ENCODE measurements at regions not wholly inside any gene's neighbourhood (a gene's known extent, or its start where the extent isn't known, plus 50 kb on each side); places are given as distances from the start of the nearest gene placed in this dataset.

GRCh38 chr9:13380903-13381302, 101.4 kb upstream of the MPDZ start:
- DNase-seq, result no peak

DNA sequence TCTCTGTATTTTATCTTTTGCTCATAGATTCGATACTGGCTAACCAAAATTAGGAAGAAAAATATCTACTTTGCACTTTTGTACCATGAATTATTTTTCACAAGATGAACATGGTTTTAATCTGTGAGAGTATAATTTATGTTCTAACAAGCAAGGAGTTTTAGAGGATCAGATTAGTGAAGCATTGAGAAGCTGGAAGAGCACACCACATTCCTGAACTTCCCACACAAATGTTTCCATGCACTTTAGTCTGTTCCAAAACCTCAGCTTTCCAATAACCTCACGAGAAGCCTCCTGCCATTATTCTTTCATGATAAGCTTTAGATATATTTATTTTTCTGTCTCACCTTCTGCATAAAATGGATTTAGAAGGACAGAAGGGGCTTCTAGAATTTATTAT, 98.7 kb upstream of the MPDZ start:
- DNase-seq, result no peak

GRCh38 chr9:13377171-13377925, 97.9 kb upstream of the MPDZ start:
- DNase-seq, result peak in 1 of 2 experiments; percentile 77

- DNase-seq, result no peak
These were observed 93.0 kb upstream of the MPDZ start for GRCh38 chr9:13372510-13372909.

GRCh38 chr9:13369431-13369830, 89.9 kb upstream of the MPDZ start:
- peak in 1 of 2 experiments; percentile 78 for DNase-seq

- DNase-seq, result no peak
These were observed 88.3 kb upstream of the MPDZ start for GRCh38 chr9:13367784-13368183.

- DNase-seq, result peak in 1 of 2 experiments; percentile 98
These were observed 84.9 kb upstream of the MPDZ start for GRCh38 chr9:13364271-13365000.

DNA sequence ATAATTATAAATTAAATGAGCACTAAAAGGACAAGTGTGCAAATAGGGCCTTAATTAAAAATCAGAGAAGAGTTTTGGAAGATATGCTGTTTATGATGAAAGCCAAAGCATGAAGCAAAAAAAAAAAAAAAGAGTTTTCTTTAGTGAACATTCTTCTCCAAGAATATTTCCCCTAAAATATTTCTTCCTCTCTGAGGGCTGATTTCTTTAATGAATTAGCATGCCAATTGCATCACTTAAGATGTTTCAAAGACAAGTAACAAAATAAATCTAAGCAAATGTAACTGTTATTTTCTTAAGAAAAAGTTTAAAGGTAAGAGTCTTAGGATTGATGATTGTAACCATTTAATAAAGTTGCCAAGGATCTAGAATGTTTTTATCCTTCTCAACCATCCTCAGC, 81.6 kb upstream of the MPDZ start:
- no peak for DNase-seq

- DNase-seq, result no peak
These were observed 80.7 kb upstream of the MPDZ start for GRCh38 chr9:13360188-13360587.

DNA sequence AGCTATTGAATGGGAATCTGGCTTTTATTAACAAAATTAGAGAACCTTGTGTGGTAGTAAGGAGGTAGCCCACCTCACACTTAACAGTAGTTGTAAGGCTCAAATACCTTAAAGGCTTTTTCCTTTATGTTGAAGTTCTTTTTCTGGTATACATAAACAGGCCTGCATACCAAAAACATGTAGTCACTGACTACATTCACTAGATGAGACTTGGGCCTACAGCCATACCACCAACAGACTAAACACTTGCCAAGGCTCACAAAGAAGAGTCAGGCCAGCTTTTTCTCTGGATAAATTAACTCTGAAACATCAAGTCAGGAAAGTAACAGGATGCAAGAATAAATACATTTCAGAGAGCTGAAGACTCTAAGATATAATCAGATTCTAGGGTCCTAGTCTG, 78.6 kb upstream of the MPDZ start:
- DNase-seq, result peak; percentile 100

DNA sequence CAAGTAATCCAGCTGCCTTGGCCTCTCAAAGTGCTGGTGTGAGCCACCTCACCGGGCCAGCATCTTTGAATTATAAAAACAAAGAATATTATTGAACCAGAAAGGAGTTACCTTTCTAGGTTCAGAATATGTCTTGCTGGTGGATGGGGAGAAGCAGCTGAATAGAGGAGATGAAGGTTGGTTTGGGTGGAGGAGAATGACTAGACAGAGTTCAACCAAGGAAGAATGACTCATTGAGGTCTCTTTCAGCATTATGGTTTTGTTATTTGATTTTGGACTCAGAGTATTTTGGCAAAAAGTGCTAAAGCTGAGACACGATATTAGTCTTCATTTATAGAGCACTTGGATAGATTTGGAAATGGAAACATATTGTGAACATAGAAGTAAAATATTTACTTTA, 75.2 kb upstream of the MPDZ start:
- peak; percentile 95 to 99 for DNase-seq

- DNase-seq, result no peak
These were observed 73.0 kb upstream of the MPDZ start for GRCh38 chr9:13352451-13352979.

DNA sequence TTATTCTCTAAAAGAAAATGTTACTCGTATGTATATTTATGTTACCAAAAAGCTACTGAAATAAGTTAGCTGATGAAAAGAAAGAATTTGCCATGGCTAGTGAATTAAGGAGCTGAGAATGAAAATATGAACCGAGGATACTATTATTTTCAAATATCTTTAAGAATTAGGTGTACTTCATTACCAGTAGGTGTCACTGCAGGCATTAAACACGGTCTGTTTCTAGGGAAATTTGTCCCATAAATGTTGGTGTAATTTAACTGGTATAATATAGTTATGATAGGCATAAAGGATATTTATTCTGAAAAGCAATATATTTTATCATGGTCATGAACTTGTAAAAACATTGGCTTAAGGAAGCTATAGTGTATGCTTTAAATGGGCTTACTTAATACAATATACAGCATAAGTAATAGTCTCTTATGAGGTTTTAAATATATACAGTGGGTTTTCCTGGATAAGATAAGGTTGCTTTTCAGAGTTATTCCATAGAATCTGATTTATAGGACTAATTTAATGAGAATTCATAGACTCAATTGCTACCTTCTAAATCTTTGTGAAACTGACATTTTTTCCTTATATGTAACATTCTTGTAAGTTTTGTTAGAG, 72.4 kb upstream of the MPDZ start:
- peak; percentile 100 for DNase-seq

- no peak for DNase-seq
These were observed 53.1 kb upstream of the MPDZ start for GRCh38 chr9:13332571-13332970.

GRCh38 chr9:13331320-13331719, 51.8 kb upstream of the MPDZ start:
- DNase-seq, result no peak

DNA sequence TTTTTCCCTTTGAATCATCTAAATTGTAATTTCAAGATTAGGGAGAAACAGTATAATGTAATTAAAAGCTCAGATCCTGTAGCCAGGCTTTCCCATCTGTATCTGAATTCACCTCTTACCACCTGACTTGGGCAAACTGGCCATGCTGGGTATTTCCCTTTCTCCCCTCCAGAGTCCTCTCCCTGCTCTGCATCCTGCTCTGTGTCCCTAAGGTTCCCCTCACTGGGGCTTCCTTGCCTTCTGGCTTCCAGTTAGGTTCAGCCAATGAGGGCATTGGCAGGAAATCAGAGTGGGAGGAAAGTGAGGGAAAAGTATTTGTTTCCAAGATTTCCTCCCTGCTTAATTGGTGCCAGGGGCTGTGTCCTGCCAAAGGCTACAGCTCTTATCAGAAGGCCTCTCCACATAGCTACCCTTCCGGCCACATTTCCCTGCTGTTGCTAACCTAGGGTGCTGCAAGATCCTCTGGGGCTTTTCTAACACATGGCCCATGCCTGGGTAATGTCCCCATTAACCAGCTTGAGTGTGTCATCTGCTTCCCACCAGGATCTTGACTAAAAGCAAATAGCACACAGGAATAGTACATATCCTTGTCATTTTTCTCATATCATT, 51.0 kb upstream of the MPDZ start:
- peak; percentile 100 for DNase-seq

All from NCI-H446 (cell line).